Glomerular visceral epithelial cell (primary cell): ENCODE measurements at regions not wholly inside any gene's neighbourhood (a gene's known extent, or its start where the extent isn't known, plus 50 kb on each side); places are given as distances from the start of the nearest gene placed in this dataset.
"Not testable (repeated sequence)": the region's sequence is repeated elsewhere in the genome, so short reads cannot be mapped to it uniquely, and the experiment has no call there.

Source experiments
- DNase-seq: peaks from one replicate; pipeline ENCODE4 v3.0.0-alpha.2; 2016; ENCODE audit errors: extremely low spot score

DNA sequence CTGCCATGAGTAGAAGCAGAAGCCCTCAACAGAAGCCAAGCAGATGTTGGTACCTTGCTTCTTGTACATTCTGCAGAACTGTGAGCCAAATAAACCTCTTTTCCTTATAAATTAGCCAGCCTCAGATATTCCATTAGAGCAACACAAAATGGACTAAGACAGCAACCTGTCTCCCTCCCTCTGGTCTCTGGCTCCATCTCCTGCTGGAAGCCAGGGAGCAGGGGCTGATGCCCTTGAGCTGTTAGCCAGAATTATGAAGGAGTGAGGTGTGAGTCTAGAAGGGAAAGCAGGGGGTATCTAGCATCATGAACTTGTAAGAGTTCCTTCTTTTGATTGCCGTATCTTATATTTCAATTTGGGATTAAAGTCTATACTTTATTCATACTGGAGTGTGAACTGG is 358.7 kb upstream of the FZD8 start:
- not testable (repeated sequence) for DNase-seq

GRCh38 chr10:35998026-35998425 is 355.9 kb upstream of the FZD8 start:
- DNase-seq, result no peak

- DNase-seq, result no peak
Measured at GRCh38 chr10:35995485-35995884, 353.4 kb upstream of the FZD8 start.

DNA sequence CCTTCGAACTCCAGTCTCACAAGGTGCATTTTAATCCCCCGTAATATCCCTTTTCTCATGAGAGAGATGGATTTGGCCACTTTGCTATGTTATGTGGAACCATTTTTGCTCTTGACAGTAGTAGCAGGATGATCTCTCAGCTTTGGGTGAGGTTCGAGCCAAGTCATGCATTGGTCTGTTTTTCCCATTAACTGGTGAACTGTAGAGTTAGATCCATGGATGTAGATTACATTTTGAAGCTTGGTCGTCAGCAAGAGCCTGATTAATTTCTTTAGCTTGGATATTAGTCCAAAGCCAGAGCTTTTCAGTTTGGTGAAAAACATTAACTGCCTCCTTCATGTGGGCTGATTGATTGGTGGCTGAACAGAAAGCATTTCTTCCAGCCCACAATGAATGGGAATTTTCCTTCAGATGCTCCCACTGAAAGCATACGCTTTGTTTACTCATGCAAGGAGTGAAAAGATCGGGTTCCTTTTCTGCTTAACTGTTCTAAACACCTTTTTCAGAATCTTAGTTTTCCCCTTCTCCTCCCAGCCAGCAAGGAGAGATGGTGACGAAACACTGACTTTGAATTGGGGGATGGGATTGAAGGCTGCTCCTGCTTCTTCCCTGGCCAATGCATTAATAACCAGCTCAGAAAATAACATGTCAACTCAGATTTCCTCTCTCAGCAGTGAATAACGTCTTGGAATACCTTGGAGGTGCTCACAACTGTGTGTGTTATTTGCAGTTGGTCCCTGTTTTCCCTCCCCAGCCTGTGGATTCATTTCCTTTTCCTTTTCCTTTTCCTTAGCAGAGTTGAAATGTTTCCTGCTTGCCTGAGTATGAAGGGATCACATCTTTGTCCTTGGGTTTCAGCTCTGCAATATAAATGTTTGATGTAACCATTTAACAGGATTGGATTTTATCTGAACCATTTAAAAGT is 351.8 kb upstream of the FZD8 start:
- DNase-seq, result no peak

DNA sequence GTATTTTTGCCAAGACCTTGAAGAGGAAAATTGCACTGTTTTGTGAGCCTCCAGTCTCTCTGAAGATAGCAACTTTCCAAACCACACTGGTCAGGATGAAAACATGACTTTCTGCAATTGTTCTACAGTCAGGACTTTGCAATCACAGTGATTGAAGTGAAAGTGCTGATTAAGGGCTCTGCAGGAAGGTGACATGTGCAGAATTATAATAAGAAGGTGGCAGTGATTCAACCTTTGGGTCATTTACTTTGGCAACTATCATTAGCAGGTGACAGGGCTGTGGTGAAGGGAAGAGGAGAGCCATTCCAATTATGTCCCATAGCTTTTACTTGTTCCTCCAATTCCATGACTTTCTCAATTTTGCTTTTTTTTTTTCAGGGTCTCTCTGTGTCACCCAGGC is 350.0 kb upstream of the FZD8 start:
- DNase-seq, result no peak

DNA sequence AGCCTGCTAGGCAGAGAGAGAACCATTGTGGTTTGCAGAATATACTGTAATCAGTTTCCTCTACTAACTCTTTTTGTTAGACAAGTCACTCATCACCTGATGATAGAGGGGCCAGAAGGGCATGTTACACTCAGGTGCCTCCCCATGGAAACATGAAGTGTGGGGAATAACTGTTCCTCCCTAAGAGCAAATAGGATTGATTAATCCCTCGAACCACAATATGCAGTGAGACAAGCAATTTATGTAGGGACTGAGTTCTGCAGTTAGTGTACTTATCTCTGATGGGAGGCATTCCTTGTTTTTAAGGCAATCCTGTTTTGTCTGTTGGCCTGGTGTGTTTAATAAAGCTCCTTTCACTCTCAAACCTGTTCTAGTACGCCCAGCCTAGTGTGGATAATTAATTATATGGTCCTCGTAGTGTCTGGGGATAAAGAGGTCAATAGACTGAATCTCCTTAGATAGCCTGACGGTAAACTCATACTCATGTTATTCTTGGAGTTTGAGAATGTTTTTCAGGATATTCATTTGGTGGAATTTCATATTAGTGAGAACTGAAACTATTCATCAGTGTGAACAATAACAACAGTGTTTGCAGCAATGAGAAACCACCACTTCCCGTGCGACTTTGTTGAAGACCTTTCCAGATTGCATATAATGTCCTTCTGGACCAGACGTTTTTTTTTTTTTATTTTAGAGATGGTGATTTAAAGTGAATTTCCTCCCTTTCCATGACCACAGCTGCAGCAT is 344.8 kb upstream of the FZD8 start:
- no peak for DNase-seq

DNA sequence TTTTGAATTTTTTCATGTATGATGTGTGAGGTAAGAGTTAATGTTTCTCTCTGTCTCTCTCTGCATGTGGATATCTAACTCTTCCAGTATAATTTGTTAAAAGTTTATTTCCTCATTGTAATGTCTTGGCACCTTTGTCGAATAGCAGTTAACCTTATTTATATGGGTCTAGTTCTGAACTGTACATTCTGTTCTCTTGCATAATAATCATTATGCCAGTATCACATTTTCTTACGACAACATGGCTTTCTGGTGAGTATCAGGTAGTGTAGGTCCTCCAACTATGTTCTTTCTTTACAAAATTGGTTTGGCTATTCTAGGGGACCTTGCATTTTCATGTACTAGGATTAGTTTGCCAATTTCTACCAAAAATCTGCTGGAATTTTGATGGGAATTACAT is 337.0 kb upstream of the FZD8 start:
- no peak for DNase-seq

DNA sequence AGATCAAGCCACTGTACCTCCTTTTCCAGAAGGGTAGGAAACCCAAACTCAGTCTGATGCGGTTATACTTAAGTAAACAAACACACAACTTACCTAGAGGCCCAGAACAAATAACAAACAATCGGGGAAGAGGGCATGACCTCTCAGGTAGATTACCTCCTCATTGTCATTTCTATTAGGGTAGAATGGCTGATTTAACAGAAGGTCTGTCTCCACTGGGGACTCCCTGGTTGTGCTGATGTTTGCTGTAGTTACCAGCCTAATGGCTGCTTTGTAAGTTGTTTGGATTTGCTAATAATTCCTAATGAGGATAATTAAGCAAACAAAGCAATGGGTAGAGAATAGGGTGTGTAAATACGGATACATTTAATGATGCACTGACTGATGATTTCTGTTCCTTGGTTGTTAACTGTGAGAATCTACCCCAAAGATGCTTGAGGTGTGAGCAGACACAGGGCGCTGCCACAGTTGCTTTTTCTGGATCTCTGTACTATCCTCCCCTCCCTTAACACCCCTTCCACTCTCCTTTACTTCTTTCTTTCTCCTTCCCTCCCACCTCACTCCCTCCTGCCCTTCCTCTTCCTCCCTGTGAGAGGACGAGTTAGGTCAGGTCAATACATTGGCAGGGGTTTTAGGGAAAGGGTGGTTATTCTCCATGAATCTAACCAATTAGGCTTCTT is 332.0 kb upstream of the FZD8 start:
- not testable (repeated sequence) for DNase-seq

- no peak for DNase-seq
Measured at GRCh38 chr10:35972275-35972674, 330.2 kb upstream of the FZD8 start.

DNA sequence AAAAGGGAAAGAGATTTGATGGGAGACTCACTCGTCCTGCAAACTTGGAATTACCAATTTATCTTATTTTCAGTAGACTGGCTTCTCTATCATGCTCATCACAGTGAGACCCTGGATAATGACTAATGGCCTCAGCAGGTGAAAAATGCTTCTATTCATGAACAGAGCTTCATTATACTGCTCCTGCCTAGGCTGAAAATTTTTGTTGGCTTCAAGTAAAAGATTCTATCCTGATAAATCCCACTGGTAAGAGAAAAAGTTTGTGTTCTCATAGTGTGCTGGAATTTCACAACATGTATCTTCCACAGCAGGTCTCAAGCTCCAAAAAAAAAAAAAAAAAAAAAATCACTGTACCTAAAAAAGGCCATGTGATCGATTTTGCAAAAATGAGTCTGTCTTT is 329.3 kb upstream of the FZD8 start:
- DNase-seq, result no peak

DNA sequence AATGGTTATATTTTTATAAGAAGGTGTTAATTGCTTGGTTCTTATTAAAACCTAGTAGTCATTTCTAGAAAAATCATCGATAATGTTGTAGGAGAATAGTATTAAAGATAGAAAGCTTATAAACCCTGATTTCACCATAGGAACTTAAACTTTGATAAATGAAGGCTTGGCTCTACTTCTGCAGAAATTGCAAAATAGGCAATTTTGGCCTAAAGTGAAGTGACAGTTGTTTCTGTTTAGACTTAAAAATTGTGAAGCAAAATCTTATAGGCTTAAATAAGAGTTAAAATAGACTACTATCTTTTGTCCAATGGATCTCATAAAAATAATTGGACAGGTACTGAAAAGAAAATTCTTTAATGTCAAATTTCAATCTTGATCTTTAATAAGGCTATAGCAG is 321.6 kb upstream of the FZD8 start:
- no peak for DNase-seq

DNA sequence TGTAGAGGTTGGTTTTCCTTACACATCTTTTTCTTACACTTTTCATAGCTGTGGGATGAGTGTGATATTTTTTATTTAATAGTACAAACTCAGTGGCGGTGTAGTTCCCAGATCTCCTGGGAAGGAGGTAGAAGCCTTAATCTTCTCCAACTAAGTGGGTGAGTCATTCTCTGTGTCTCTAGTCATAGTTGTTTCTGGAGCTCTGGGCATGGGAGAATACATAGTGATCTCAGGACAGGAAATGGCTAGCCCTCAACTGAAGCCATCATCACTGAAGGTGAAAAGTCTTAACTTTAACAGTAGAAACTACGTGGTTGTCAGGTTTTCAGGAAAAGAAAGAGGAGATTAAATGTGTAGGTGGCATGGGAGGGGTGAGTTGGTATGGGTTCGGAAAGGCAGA is 319.4 kb upstream of the FZD8 start:
- DNase-seq, result no peak

DNA sequence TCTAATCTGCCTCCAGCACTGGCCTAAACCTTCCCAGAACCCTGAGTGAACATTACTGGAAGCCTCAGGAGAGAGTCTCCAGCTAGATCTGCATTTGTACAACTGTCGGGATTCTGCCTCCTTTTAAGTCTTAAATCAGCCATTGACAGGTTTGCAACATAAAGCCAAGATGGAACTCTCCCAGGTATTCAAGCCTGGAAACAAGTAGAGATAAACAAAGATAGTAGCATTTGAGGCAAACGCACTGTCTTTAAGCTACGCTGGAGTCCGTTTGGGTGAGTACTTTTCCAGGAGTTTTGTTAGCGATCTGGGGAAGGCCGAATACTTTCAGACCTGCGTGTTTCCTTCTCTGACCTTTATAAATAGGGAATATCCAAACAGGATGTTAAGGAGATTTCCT is 317.2 kb upstream of the FZD8 start:
- DNase-seq, result no peak

DNA sequence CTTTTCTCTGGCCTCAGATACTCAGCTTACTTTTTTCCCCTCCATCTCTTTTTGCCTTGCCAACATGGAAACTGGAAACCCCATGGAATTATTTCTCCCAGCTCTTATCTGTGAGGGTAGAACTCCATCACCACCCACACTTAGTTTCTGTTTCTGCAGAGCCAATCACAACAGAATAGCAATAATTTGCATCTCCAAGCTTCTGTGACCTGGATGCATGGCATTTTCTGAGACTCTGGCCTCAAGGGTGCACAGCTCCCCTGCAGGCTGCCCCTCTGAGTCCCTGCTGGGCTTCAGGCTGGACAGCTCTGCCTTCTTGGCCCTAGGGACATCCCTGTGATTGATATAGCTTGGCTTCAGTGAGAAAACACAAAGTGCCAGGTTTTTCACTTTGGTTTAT is 316.5 kb upstream of the FZD8 start:
- DNase-seq, result not testable (repeated sequence)

GRCh38 chr10:35950701-35951100 is 308.6 kb upstream of the FZD8 start:
- no peak for DNase-seq

- DNase-seq, result no peak
Measured at GRCh38 chr10:35950226-35950625, 308.1 kb upstream of the FZD8 start.

DNA sequence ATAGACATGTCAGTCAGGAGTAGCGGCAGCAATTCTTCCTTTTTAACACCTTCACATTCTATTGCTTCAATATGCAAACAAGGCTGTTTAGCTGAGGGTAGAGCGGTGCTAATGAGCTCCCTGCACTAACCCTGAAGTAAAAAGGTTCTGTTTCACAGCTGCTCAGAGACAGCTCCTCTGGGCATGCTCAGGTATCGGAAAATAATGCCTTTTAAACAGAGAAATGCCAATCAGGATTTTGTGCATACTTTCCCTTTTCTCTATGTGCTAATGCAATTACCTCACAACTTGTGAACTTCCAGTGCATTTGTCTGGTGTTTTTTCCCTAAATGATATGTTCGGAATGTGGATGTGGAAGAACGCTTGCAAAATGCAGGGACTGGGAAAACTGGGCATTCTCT is 307.7 kb upstream of the FZD8 start:
- DNase-seq, result no peak

GRCh38 chr10:35946556-35946955 is 304.5 kb upstream of the FZD8 start:
- no peak for DNase-seq

DNA sequence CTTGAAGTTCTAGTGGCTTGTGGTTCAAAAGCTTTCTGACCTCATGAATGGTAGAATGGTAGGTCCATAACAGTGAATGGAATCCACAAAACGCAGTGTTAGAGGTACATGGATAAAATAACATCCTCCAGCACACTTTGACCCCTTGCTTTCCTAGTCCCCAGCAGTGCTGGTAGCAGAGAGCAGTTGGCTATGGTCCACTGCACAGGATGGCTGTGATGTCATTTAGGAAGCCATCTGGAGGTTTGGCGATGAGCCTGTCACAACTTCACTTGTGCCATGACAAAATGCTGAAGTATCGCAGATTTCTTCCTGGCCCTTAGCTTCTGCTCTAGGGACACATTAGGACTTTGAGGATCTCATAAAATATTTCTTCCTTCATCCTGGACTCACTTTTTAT is 300.0 kb upstream of the FZD8 start:
- no peak for DNase-seq

DNA sequence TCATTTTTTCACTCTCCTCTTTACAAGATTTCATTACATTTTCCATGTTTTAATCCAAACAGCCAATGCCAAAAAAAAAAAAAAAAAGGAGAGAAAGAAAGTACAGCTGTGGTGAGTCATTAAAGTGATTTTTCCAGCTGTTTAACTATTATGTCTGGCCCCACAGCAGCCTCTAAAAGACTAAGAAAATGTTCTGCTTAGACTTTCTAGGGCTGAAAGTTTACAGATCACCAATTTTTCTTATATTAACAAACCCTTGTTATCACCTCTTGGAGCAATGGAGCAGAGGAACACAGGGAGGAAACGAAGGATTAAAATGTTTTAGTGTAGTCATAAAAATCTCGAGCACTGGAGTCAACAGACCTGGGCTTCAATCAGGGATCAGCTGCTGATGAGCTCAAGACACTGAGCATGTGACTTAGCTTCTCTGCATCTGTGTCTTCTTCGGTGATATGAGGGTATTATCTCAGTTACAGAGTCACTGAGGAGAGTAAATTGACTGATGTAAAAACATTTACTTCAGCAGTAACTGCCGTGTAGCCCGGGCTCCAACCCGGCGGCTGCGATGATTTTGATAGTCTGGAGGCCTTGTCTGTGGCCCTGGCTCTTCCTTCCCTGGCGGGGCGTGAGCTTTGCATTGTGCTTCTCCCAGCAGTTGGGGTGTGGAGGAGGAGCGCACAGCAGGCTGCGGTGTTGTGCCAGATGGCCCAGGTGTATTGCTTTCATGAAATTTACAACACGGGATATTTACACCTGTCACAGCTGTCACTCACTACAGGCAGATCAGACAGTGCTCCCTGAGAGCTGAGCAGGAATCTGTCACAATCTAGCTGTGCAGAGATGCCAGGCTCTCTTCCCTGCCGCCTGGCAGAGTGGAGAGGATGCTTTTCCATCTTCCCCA is 298.3 kb upstream of the FZD8 start:
- DNase-seq, result no peak

DNA sequence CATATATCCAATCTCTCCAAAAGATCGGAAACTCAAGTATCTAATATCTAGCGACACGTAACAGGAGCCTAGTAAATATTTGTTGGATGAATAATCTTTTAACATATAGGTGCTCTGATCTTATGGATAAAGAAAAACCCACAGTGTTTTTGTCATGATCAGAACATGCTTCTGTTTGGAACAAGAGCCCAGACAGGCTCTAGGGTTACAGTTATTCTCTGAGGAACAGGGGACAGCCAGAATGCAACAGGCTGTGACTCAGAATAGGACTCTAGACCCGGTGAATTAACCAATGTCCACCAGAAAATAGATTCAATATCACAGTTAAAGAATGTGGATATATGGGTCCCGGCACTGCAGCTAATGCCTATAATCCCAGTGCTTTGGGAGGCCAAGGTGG is 296.1 kb upstream of the FZD8 start:
- DNase-seq, result no peak

DNA sequence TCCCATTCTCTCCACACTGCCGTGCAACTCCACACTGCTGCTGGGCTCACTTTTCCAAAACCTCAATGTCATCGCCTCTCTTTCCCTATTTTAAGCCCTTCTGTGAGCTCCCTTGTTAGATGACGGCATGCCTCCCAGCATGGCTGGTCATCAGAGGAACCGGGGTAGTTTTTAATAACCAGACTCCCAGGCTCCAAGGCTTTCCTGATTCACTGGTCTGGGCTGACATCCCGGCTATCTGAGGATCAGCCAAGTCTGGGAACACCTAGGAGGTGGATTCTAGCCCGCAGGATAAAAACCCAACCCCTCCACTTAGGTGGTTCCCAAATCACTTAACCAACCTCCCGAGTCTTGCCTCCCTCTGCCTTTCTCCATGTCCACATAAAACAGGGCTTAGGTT is 295.4 kb upstream of the FZD8 start:
- no peak for DNase-seq
